ENCODE measurements at regions not wholly inside any gene's neighbourhood (a gene's known extent, or its start where the extent isn't known, plus 50 kb on each side); places are given as distances from the start of the nearest gene placed in this dataset.

DNA sequence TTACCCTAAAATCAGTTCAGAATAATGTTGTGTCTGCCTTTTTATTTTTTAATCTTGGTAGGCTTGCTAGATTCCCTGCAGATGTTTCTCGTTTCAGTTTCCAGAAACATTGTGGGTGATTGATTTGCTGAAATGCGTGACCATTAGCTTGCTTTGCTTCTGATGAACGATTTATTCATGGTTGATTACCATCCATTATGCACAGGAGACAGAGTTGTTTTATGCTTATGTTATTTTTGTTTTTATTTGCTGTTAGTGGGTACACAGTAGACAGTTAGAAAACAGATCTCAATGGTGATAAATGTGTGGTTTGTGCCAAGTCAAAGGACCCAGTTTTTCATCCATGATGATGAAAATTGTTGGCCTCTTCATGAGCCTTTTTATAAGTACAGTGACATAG, 455.6 kb upstream of the BOD1L1 start:
- Mint-ChIP-seq H3K27me3 (ENCODE audit: unreplicated experiment) (no peaks in the 10 kb centered on the region), H3K9me3 (ENCODE audit: unreplicated experiment) (no peaks in the 10 kb centered on the region), H3K4me3 (ENCODE audit: unreplicated experiment) (no peak overlapping the region), H3K4me1 (ENCODE audit: unreplicated experiment) (no peaks in the 10 kb centered on the region), H3K36me3 (ENCODE audit: low read depth, unreplicated experiment) (no peaks in the 10 kb centered on the region), H3K27ac (ENCODE audit: unreplicated experiment) (no peak overlapping the region)
- no peak for DNase-seq (ENCODE audit: low spot score)
- TF ChIP-seq, protein P1, sequence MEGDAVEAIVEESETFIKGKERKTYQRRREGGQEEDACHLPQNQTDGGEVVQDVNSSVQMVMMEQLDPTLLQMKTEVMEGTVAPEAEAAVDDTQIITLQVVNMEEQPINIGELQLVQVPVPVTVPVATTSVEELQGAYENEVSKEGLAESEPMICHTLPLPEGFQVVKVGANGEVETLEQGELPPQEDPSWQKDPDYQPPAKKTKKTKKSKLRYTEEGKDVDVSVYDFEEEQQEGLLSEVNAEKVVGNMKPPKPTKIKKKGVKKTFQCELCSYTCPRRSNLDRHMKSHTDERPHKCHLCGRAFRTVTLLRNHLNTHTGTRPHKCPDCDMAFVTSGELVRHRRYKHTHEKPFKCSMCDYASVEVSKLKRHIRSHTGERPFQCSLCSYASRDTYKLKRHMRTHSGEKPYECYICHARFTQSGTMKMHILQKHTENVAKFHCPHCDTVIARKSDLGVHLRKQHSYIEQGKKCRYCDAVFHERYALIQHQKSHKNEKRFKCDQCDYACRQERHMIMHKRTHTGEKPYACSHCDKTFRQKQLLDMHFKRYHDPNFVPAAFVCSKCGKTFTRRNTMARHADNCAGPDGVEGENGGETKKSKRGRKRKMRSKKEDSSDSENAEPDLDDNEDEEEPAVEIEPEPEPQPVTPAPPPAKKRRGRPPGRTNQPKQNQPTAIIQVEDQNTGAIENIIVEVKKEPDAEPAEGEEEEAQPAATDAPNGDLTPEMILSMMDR (IDR thresholded peaks at IDR 0.05; ENCODE audit: unreplicated experiment), result no peak

DNA sequence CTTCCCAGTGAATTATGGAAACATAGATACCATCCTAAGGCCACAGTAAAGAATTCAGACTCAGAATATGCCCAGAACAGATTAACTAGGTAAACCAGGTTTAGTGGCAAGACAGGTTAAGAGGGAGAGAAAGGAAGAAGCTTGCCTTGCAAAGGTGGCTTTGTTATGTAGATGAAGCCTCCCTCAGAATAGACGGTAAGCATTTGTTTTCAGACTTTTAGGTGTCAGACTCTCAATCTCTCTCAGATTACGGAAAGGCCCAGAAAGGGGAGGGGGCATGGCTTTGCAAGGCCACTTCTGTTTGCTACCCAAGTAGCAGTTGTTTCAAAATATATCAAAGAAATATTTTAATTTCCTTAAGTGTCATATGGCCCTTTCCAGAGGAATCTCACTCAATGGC, 457.1 kb upstream of the BOD1L1 start:
- H3K27me3 Mint-ChIP-seq (ENCODE audit: unreplicated experiment), result no peaks in the 10 kb centered on the region
- no peak overlapping the region for H3K27ac Mint-ChIP-seq (ENCODE audit: unreplicated experiment)
- H3K9me3 Mint-ChIP-seq (ENCODE audit: unreplicated experiment), result no peaks in the 10 kb centered on the region
- no peak overlapping the region for H3K4me3 Mint-ChIP-seq (ENCODE audit: unreplicated experiment)
- no peaks in the 10 kb centered on the region for H3K36me3 Mint-ChIP-seq (ENCODE audit: low read depth, unreplicated experiment)
- no peak for DNase-seq (ENCODE audit: low spot score)
- TF ChIP-seq, protein P1 (IDR thresholded peaks at IDR 0.05; ENCODE audit: unreplicated experiment), result no peak
- no peaks in the 10 kb centered on the region for H3K4me1 Mint-ChIP-seq (ENCODE audit: unreplicated experiment)

DNA sequence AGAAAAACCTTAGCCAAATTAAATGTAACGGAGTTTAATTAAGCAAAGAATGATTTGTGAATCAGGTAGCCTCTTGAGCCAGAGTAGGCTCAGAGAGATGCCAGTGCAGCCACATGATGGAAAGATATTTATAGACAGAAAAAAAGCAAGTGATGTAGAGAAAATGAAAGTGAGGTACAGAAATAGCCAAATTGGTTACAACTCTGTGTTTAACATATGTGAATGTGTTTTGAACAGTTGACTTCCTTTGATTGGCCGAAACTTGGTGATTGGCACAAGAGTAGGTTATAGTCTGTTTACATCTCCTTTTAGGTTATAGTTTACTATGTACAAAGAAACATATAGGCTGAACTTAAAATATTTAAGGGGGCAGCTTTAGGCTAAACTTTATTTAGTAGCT, 459.9 kb upstream of the BOD1L1 start:
- Mint-ChIP-seq H3K4me1 (ENCODE audit: unreplicated experiment) (no peaks in the 10 kb centered on the region), H3K4me3 (ENCODE audit: unreplicated experiment) (no peak overlapping the region), H3K27me3 (ENCODE audit: unreplicated experiment) (no peaks in the 10 kb centered on the region), H3K27ac (ENCODE audit: unreplicated experiment) (no peak overlapping the region), H3K36me3 (ENCODE audit: low read depth, unreplicated experiment) (no peaks in the 10 kb centered on the region), H3K9me3 (ENCODE audit: unreplicated experiment) (no peaks in the 10 kb centered on the region)
- TF ChIP-seq, protein P1 (IDR thresholded peaks at IDR 0.05; ENCODE audit: unreplicated experiment), result no peak
- DNase-seq (ENCODE audit: low spot score), result no peak

DNA sequence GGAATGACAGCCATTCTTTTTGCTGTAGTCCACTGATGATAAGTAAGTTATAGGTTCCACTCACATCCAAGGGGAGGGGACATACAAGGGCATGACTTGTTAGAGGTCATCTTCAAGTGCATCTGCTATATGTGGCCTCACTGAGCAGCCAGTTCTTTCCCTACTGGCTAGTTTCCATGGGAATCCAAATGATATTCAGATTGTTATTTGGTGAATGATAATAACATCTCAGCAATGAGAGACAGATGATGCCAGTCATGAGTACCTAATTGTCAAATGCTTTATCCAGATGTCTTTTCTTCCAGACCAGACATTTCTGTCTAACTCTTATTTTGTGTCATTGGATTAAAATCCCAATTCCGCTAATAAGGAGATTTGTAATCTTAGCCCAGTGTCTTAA, 460.4 kb upstream of the BOD1L1 start:
- no peaks in the 10 kb centered on the region for H3K4me1 Mint-ChIP-seq (ENCODE audit: unreplicated experiment)
- no peak overlapping the region for H3K27ac Mint-ChIP-seq (ENCODE audit: unreplicated experiment)
- no peaks in the 10 kb centered on the region for H3K9me3 Mint-ChIP-seq (ENCODE audit: unreplicated experiment)
- TF ChIP-seq, protein P1 (IDR thresholded peaks at IDR 0.05; ENCODE audit: unreplicated experiment), result no peak
- H3K4me3 Mint-ChIP-seq (ENCODE audit: unreplicated experiment), result no peak overlapping the region
- H3K36me3 Mint-ChIP-seq (ENCODE audit: low read depth, unreplicated experiment), result no peaks in the 10 kb centered on the region
- H3K27me3 Mint-ChIP-seq (ENCODE audit: unreplicated experiment), result no peaks in the 10 kb centered on the region
- no peak for DNase-seq (ENCODE audit: low spot score)

DNA sequence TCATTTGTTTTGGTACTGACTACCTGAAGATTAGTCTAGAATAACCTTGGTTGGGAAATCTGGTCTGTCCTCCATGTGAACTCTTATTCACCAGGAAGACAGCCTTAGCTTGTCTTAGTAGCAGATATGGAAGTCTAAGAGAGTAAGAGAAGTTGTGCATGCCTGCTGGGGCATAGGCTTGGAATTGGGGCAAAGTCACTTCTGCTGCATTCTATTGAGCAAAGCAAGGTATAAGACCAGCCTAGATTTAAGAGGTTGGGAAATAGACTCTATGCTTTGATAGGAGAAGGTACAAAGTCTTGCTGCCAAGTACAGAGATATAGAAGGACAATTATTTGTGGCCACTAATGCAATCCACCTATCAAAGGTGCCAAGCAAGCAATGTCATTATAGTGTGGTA, 464.0 kb upstream of the BOD1L1 start:
- no peak overlapping the region for H3K4me3 Mint-ChIP-seq (ENCODE audit: unreplicated experiment)
- H3K4me1 Mint-ChIP-seq (ENCODE audit: unreplicated experiment), result no peaks in the 10 kb centered on the region
- H3K36me3 Mint-ChIP-seq (ENCODE audit: low read depth, unreplicated experiment), result no peaks in the 10 kb centered on the region

More for the DNA sequence above, 464.0 kb upstream of the BOD1L1 start:
- DNase-seq (ENCODE audit: low spot score), result no peak
- Mint-ChIP-seq H3K27me3 (ENCODE audit: unreplicated experiment) (no peaks in the 10 kb centered on the region), H3K27ac (ENCODE audit: unreplicated experiment) (no peak overlapping the region), H3K9me3 (ENCODE audit: unreplicated experiment) (no peaks in the 10 kb centered on the region)
- TF ChIP-seq, protein P1 (IDR thresholded peaks at IDR 0.05; ENCODE audit: unreplicated experiment), result no peak
